ENCODE measurements at regions not wholly inside any gene's neighbourhood (a gene's known extent, or its start where the extent isn't known, plus 50 kb on each side); places are given as distances from the start of the nearest gene placed in this dataset.

- Histone ChIP-seq H3K27ac (ENCODE audit: low read depth, low read length) (no peak overlapping the region), H3K4me3 (ENCODE audit: low read length) (no peak overlapping the region), H3K27me3 (ENCODE audit: insufficient read depth, low read length) (no peaks in the 10 kb centered on the region), H3K4me1 (ENCODE audit: insufficient read depth, low read length) (peaks cover 14% of the 10 kb centered on the region), H3K9me3 (ENCODE audit: insufficient read depth, low read depth, low read length) (no peaks in the 10 kb centered on the region), H3K36me3 (ENCODE audit: insufficient read depth, low read length) (no peaks in the 10 kb centered on the region), H3K9ac (ENCODE audit: low read depth, low read length) (no peak overlapping the region)
- 97% methylated on average over 1 of the region's 2 CpGs for WGBS
Measured at GRCh38 chr4:107155366-107155765, 119.3 kb upstream of the DKK2 start.

GRCh38 chr4:107153956-107154355 lies 117.8 kb upstream of the DKK2 start:
- Histone ChIP-seq H3K27me3 (ENCODE audit: insufficient read depth, low read length) (no peaks in the 10 kb centered on the region), H3K4me1 (ENCODE audit: insufficient read depth, low read length) (peaks cover 19% of the 10 kb centered on the region), H3K9me3 (ENCODE audit: insufficient read depth, low read depth, low read length) (no peaks in the 10 kb centered on the region), H3K27ac (ENCODE audit: low read depth, low read length) (no peak overlapping the region), H3K9ac (ENCODE audit: low read depth, low read length) (no peak overlapping the region), H3K4me3 (ENCODE audit: low read length) (no peak overlapping the region), H3K36me3 (ENCODE audit: insufficient read depth, low read length) (no peaks in the 10 kb centered on the region)
- 53% methylated on average over 2 of the region's 2 CpGs for WGBS

GRCh38 chr4:107153228-107153627 lies 117.1 kb upstream of the DKK2 start:
- H3K9ac ChIP-seq (ENCODE audit: low read depth, low read length) = no peak overlapping the region
- WGBS = 56% methylated on average over 3 of the region's 4 CpGs
- no peaks in the 10 kb centered on the region for H3K9me3 ChIP-seq (ENCODE audit: insufficient read depth, low read depth, low read length)
- H3K36me3 ChIP-seq (ENCODE audit: insufficient read depth, low read length) = no peaks in the 10 kb centered on the region
- H3K27ac ChIP-seq (ENCODE audit: low read depth, low read length) = peak overlapping the region; percentile 38; the same call in 1 of the 2 replicates
- no peaks in the 10 kb centered on the region for H3K27me3 ChIP-seq (ENCODE audit: insufficient read depth, low read length)
- peaks cover 24% of the 10 kb centered on the region for H3K4me1 ChIP-seq (ENCODE audit: insufficient read depth, low read length)
- no peak overlapping the region for H3K4me3 ChIP-seq (ENCODE audit: low read length)

GRCh38 chr4:107151173-107151572 lies 115.1 kb upstream of the DKK2 start:
- no peak overlapping the region for H3K27ac ChIP-seq (ENCODE audit: low read depth, low read length)
- peaks cover 24% of the 10 kb centered on the region for H3K4me1 ChIP-seq (ENCODE audit: insufficient read depth, low read length)
- H3K9me3 ChIP-seq (ENCODE audit: insufficient read depth, low read depth, low read length) = no peaks in the 10 kb centered on the region
- H3K4me3 ChIP-seq (ENCODE audit: low read length) = no peak overlapping the region
- WGBS = 100% methylated on average over 1 of the region's 1 CpG
- H3K27me3 ChIP-seq (ENCODE audit: insufficient read depth, low read length) = no peaks in the 10 kb centered on the region
- H3K9ac ChIP-seq (ENCODE audit: low read depth, low read length) = no peak overlapping the region
- H3K36me3 ChIP-seq (ENCODE audit: insufficient read depth, low read length) = no peaks in the 10 kb centered on the region

GRCh38 chr4:107148904-107149303 lies 112.8 kb upstream of the DKK2 start:
- H3K36me3 ChIP-seq (ENCODE audit: insufficient read depth, low read length) = no peaks in the 10 kb centered on the region
- H3K4me3 ChIP-seq (ENCODE audit: low read length) = no peak overlapping the region
- H3K27me3 ChIP-seq (ENCODE audit: insufficient read depth, low read length) = no peaks in the 10 kb centered on the region
- WGBS = 88% methylated on average over 1 of the region's 1 CpG
- H3K9ac ChIP-seq (ENCODE audit: low read depth, low read length) = no peak overlapping the region
- no peak overlapping the region for H3K27ac ChIP-seq (ENCODE audit: low read depth, low read length)
- no peaks in the 10 kb centered on the region for H3K9me3 ChIP-seq (ENCODE audit: insufficient read depth, low read depth, low read length)
- H3K4me1 ChIP-seq (ENCODE audit: insufficient read depth, low read length) = peaks cover 20% of the 10 kb centered on the region

GRCh38 chr4:107147873-107148272 lies 111.8 kb upstream of the DKK2 start:
- no peaks in the 10 kb centered on the region for H3K36me3 ChIP-seq (ENCODE audit: insufficient read depth, low read length)
- H3K4me3 ChIP-seq (ENCODE audit: low read length) = no peak overlapping the region
- peaks cover 11% of the 10 kb centered on the region for H3K4me1 ChIP-seq (ENCODE audit: insufficient read depth, low read length)
- no CpG with 5 or more reads among the region's 1 CpG for WGBS
- no peak overlapping the region for H3K27ac ChIP-seq (ENCODE audit: low read depth, low read length)
- H3K9ac ChIP-seq (ENCODE audit: low read depth, low read length) = no peak overlapping the region
- no peaks in the 10 kb centered on the region for H3K9me3 ChIP-seq (ENCODE audit: insufficient read depth, low read depth, low read length)
- no peaks in the 10 kb centered on the region for H3K27me3 ChIP-seq (ENCODE audit: insufficient read depth, low read length)

GRCh38 chr4:107138433-107138832 lies 102.3 kb upstream of the DKK2 start:
- H3K9me3 ChIP-seq (ENCODE audit: insufficient read depth, low read depth, low read length) = no peaks in the 10 kb centered on the region
- H3K9ac ChIP-seq (ENCODE audit: low read depth, low read length) = no peak overlapping the region
- no peaks in the 10 kb centered on the region for H3K36me3 ChIP-seq (ENCODE audit: insufficient read depth, low read length)
- 88% methylated on average over 1 of the region's 1 CpG for WGBS
- H3K4me3 ChIP-seq (ENCODE audit: low read length) = no peak overlapping the region
- no peak overlapping the region for H3K27ac ChIP-seq (ENCODE audit: low read depth, low read length)
- H3K27me3 ChIP-seq (ENCODE audit: insufficient read depth, low read length) = no peaks in the 10 kb centered on the region
- H3K4me1 ChIP-seq (ENCODE audit: insufficient read depth, low read length) = no peaks in the 10 kb centered on the region

GRCh38 chr4:107133965-107134653 lies 98.0 kb upstream of the DKK2 start:
- no peak overlapping the region for H3K9ac ChIP-seq (ENCODE audit: low read depth, low read length)
- 94% methylated on average over 3 of the region's 4 CpGs for WGBS
- H3K27ac ChIP-seq (ENCODE audit: low read depth, low read length) = no peak overlapping the region
- no peak overlapping the region for H3K4me3 ChIP-seq (ENCODE audit: low read length)
- H3K9me3 ChIP-seq (ENCODE audit: insufficient read depth, low read depth, low read length) = no peaks in the 10 kb centered on the region
- H3K36me3 ChIP-seq (ENCODE audit: insufficient read depth, low read length) = no peaks in the 10 kb centered on the region
- no peaks in the 10 kb centered on the region for H3K4me1 ChIP-seq (ENCODE audit: insufficient read depth, low read length)
- no peaks in the 10 kb centered on the region for H3K27me3 ChIP-seq (ENCODE audit: insufficient read depth, low read length)

- Histone ChIP-seq H3K9ac (ENCODE audit: low read depth, low read length) (no peak overlapping the region), H3K4me3 (ENCODE audit: low read length) (no peak overlapping the region), H3K9me3 (ENCODE audit: insufficient read depth, low read depth, low read length) (no peaks in the 10 kb centered on the region), H3K27me3 (ENCODE audit: insufficient read depth, low read length) (no peaks in the 10 kb centered on the region), H3K4me1 (ENCODE audit: insufficient read depth, low read length) (no peaks in the 10 kb centered on the region), H3K36me3 (ENCODE audit: insufficient read depth, low read length) (no peaks in the 10 kb centered on the region), H3K27ac (ENCODE audit: low read depth, low read length) (no peak overlapping the region)
- WGBS = no CpG with 5 or more reads among the region's 1 CpG
Measured at GRCh38 chr4:107131295-107131694, 95.2 kb upstream of the DKK2 start.

GRCh38 chr4:107130157-107130556 lies 94.0 kb upstream of the DKK2 start:
- 64% methylated on average over 3 of the region's 3 CpGs for WGBS
- Histone ChIP-seq H3K4me3 (ENCODE audit: low read length) (no peak overlapping the region), H3K36me3 (ENCODE audit: insufficient read depth, low read length) (no peaks in the 10 kb centered on the region), H3K9ac (ENCODE audit: low read depth, low read length) (no peak overlapping the region), H3K27ac (ENCODE audit: low read depth, low read length) (no peak overlapping the region), H3K27me3 (ENCODE audit: insufficient read depth, low read length) (no peaks in the 10 kb centered on the region), H3K4me1 (ENCODE audit: insufficient read depth, low read length) (no peaks in the 10 kb centered on the region), H3K9me3 (ENCODE audit: insufficient read depth, low read depth, low read length) (no peaks in the 10 kb centered on the region)

GRCh38 chr4:107129611-107130010 lies 93.5 kb upstream of the DKK2 start:
- H3K9ac ChIP-seq (ENCODE audit: low read depth, low read length) = no peak overlapping the region
- H3K4me1 ChIP-seq (ENCODE audit: insufficient read depth, low read length) = no peaks in the 10 kb centered on the region
- H3K36me3 ChIP-seq (ENCODE audit: insufficient read depth, low read length) = no peaks in the 10 kb centered on the region
- H3K27me3 ChIP-seq (ENCODE audit: insufficient read depth, low read length) = no peaks in the 10 kb centered on the region
- no peak overlapping the region for H3K27ac ChIP-seq (ENCODE audit: low read depth, low read length)
- WGBS = 98% methylated on average over 1 of the region's 1 CpG
- no peaks in the 10 kb centered on the region for H3K9me3 ChIP-seq (ENCODE audit: insufficient read depth, low read depth, low read length)
- no peak overlapping the region for H3K4me3 ChIP-seq (ENCODE audit: low read length)

GRCh38 chr4:107129076-107129475 lies 93.0 kb upstream of the DKK2 start:
- H3K27me3 ChIP-seq (ENCODE audit: insufficient read depth, low read length) = no peaks in the 10 kb centered on the region
- H3K4me1 ChIP-seq (ENCODE audit: insufficient read depth, low read length) = no peaks in the 10 kb centered on the region
- H3K9ac ChIP-seq (ENCODE audit: low read depth, low read length) = no peak overlapping the region
- no peaks in the 10 kb centered on the region for H3K9me3 ChIP-seq (ENCODE audit: insufficient read depth, low read depth, low read length)
- WGBS = 79% methylated on average over 2 of the region's 2 CpGs
- no peak overlapping the region for H3K27ac ChIP-seq (ENCODE audit: low read depth, low read length)
- no peaks in the 10 kb centered on the region for H3K36me3 ChIP-seq (ENCODE audit: insufficient read depth, low read length)
- H3K4me3 ChIP-seq (ENCODE audit: low read length) = no peak overlapping the region
